AG09319 (cell line): ENCODE measurements at regions not wholly inside any gene's neighbourhood (a gene's known extent, or its start where the extent isn't known, plus 50 kb on each side); places are given as distances from the start of the nearest gene placed in this dataset.

Experiments
- DNase-seq: peaks from one replicate; pipeline ENCODE4 v3.0.0-alpha.2; 2010; ENCODE audit warnings: low read depth; ENCODE audit errors: extremely low read depth
- CTCF ChIP-seq: IDR thresholded peaks from 2 replicates; pipeline ENCODE4 v1.5.1; 2011; ENCODE audit warnings: low read depth, mild to moderate bottlenecking, inconsistent platforms, low read length, moderate library complexity

DNA sequence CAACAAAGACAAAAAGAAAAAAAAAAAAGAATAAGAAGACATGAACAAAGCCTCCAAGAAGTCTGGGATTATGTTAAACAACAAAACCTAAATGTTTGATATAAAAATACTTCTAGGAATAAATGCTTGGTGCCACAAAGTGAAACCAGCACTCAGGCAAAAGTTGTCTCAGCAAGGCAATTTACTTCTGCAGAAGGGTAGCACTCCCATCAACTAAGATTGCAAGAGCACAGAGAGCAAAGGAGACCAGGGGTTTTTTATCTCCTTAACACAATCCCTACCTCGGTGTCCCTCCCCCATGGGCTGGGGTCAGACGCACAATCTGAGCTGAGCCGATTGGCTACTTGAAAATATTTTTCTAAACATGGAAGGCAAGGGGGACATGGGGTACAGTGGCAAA, 381.3 kb upstream of the SLC24A2 start:
- no peak for DNase-seq
- no peak for TF ChIP-seq CTCF

DNA sequence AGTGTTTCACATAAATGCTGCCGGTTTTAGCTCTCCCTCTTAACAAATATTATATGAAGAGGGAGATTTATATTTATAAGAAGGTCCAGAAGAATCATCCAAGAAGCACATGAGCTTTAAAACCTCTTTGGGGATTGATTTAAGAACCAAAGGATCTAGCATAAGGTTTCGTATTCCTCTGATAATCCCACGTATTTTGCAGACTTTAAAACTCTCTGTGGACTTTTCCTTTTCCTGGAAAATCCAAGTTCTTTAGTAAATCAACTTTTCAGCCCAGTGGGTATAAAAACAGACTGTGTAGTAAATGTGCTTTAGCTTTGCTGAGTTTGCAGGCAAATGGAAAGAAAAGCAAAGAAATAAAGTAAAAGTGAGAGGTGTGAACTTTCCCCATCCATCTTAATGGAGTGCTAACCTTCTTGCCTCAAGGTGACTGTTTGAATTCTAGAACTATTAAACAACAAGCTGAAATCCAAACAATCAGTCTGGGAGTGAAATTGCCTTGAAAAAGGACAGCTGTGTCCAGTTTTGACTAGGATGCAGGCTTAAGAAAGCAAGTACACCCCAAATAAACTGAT, 363.4 kb upstream of the SLC24A2 start:
- no peak for DNase-seq
- no peak for TF ChIP-seq CTCF

- no peak for DNase-seq
- TF ChIP-seq CTCF, result no peak
These were observed 359.6 kb upstream of the SLC24A2 start for GRCh38 chr9:20148416-20148815.

GRCh38 chr9:20144197-20144596, 355.4 kb upstream of the SLC24A2 start:
- no peak for DNase-seq
- TF ChIP-seq CTCF, result no peak

DNA sequence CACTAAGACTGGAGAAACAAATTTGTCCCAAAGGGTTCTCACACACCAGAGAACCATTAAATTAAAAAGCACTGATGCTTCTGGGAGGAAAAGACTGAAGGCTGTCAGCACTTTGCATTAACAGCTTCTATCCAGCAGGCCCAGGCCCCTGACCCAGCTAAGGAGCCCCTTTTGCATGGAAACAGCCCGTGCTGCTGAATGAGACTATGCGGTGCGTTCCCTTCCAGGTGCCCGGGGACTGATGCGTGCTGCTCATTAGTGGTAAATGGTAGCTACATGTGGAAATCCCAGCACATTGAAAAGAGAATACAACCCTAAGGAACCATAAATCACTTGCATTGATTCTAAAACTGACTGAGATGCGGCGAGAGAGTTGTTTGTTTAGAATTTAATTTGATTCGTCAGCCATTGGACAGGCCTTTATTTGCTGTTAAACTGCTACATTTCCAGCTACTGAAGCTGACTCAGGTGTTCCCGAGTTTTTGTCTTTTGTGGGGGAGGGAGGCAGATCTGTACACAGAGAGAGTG, 351.0 kb upstream of the SLC24A2 start:
- DNase-seq, result no peak

DNA sequence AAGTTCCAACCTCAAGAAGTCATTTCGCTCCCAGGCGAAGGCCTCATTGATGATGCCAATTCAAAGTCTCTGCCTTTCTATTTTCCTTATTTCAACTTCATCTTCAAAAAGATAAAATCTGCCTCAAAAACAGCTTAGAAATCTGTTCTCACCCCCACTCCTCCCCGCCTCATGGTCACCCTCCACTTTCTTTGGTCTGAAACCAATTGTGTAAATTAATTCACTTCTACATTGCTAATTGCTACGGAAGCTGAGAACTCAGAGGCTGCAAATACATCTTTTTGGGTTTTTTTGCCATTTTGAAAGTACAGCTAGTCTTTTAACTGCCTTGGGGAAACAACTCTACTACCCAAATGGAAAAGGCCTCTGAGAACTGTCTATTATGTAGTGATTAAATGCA, 350.0 kb upstream of the SLC24A2 start:
- DNase-seq, result no peak
- no peak for TF ChIP-seq CTCF

More for the DNA sequence above, 351.0 kb upstream of the SLC24A2 start:
- TF ChIP-seq CTCF, result no peak

GRCh38 chr9:20138116-20138515, 349.3 kb upstream of the SLC24A2 start:
- no peak for TF ChIP-seq CTCF
- DNase-seq, result no peak
